ENCODE measurements at regions not wholly inside any gene's neighbourhood (a gene's known extent, or its start where the extent isn't known, plus 50 kb on each side); places are given as distances from the start of the nearest gene placed in this dataset.

GRCh38 chr5:146965761-146966659 lies 87.5 kb upstream of the PPP2R2B start:
- WGBS, result 48% methylated on average over 14 of the region's 15 CpGs

GRCh38 chr5:146967646-146968045 lies 89.1 kb upstream of the PPP2R2B start:
- H3K9ac ChIP-seq (ENCODE audit: low read depth, low read length), result no peak overlapping the region
- H3K27ac ChIP-seq (ENCODE audit: low read depth, low read length), result no peak overlapping the region
- no peaks in the 10 kb centered on the region for H3K9me3 ChIP-seq (ENCODE audit: insufficient read depth, low read depth, low read length)
- no peaks in the 10 kb centered on the region for H3K27me3 ChIP-seq (ENCODE audit: insufficient read depth, low read length)
- 86% methylated on average over 5 of the region's 5 CpGs for WGBS
- no peak overlapping the region for H3K4me3 ChIP-seq (ENCODE audit: low read length)
- H3K4me1 ChIP-seq (ENCODE audit: insufficient read depth, low read length), result no peaks in the 10 kb centered on the region
- H3K36me3 ChIP-seq (ENCODE audit: insufficient read depth, low read length), result no peaks in the 10 kb centered on the region

More at GRCh38 chr5:146965761-146966659, 87.5 kb upstream of the PPP2R2B start:
- H3K36me3 ChIP-seq (ENCODE audit: insufficient read depth, low read length), result no peaks in the 10 kb centered on the region
- H3K9me3 ChIP-seq (ENCODE audit: insufficient read depth, low read depth, low read length), result no peaks in the 10 kb centered on the region
- no peak overlapping the region for H3K27ac ChIP-seq (ENCODE audit: low read depth, low read length)
- no peaks in the 10 kb centered on the region for H3K27me3 ChIP-seq (ENCODE audit: insufficient read depth, low read length)
- no peak overlapping the region for H3K9ac ChIP-seq (ENCODE audit: low read depth, low read length)
- no peaks in the 10 kb centered on the region for H3K4me1 ChIP-seq (ENCODE audit: insufficient read depth, low read length)
- H3K4me3 ChIP-seq (ENCODE audit: low read length), result no peak overlapping the region

- WGBS, result 100% methylated on average over 1 of the region's 2 CpGs
- no peaks in the 10 kb centered on the region for H3K36me3 ChIP-seq (ENCODE audit: insufficient read depth, low read length)
- no peak overlapping the region for H3K27ac ChIP-seq (ENCODE audit: low read depth, low read length)
- H3K9me3 ChIP-seq (ENCODE audit: insufficient read depth, low read depth, low read length), result no peaks in the 10 kb centered on the region
- no peak overlapping the region for H3K9ac ChIP-seq (ENCODE audit: low read depth, low read length)
- no peaks in the 10 kb centered on the region for H3K27me3 ChIP-seq (ENCODE audit: insufficient read depth, low read length)
- H3K4me1 ChIP-seq (ENCODE audit: insufficient read depth, low read length), result no peaks in the 10 kb centered on the region
- no peak overlapping the region for H3K4me3 ChIP-seq (ENCODE audit: low read length)
These were observed 92.8 kb upstream of the PPP2R2B start for GRCh38 chr5:146971401-146971800.

- no peak overlapping the region for H3K9ac ChIP-seq (ENCODE audit: low read depth, low read length)
- H3K27ac ChIP-seq (ENCODE audit: low read depth, low read length), result no peak overlapping the region
- no peaks in the 10 kb centered on the region for H3K36me3 ChIP-seq (ENCODE audit: insufficient read depth, low read length)
- H3K9me3 ChIP-seq (ENCODE audit: insufficient read depth, low read depth, low read length), result peaks cover 14% of the 10 kb centered on the region; the same call in 1 of the 2 replicates
- no CpG with 5 or more reads among the region's 1 CpG for WGBS
- H3K4me3 ChIP-seq (ENCODE audit: low read length), result no peak overlapping the region
- H3K4me1 ChIP-seq (ENCODE audit: insufficient read depth, low read length), result no peaks in the 10 kb centered on the region
- H3K27me3 ChIP-seq (ENCODE audit: insufficient read depth, low read length), result no peaks in the 10 kb centered on the region
These were observed 107.9 kb upstream of the PPP2R2B start for GRCh38 chr5:146986469-146986868.

GRCh38 chr5:146993876-146994530 lies 115.4 kb upstream of the PPP2R2B start:
- Histone ChIP-seq H3K4me1 (ENCODE audit: insufficient read depth, low read length) (peaks cover 6% of the 10 kb centered on the region; the same call in 1 of the 2 replicates), H3K27me3 (ENCODE audit: insufficient read depth, low read length) (no peaks in the 10 kb centered on the region), H3K9me3 (ENCODE audit: insufficient read depth, low read depth, low read length) (0 out of 2 replicates have a peak, but pooled peaks cover 3% of the 10 kb centered on the region), H3K4me3 (ENCODE audit: low read length) (no peak overlapping the region), H3K9ac (ENCODE audit: low read depth, low read length) (no peak overlapping the region), H3K27ac (ENCODE audit: low read depth, low read length) (no peak overlapping the region), H3K36me3 (ENCODE audit: insufficient read depth, low read length) (no peaks in the 10 kb centered on the region)
- 90% methylated on average over 4 of the region's 4 CpGs for WGBS

GRCh38 chr5:146995878-146996277 lies 117.3 kb upstream of the PPP2R2B start:
- no peaks in the 10 kb centered on the region for H3K27me3 ChIP-seq (ENCODE audit: insufficient read depth, low read length)
- WGBS, result 94% methylated on average over 1 of the region's 1 CpG
- H3K4me1 ChIP-seq (ENCODE audit: insufficient read depth, low read length), result peaks cover 6% of the 10 kb centered on the region; the same call in 1 of the 2 replicates
- 0 out of 2 replicates have a peak, but pooled peaks cover 3% of the 10 kb centered on the region for H3K9me3 ChIP-seq (ENCODE audit: insufficient read depth, low read depth, low read length)
- no peak overlapping the region for H3K9ac ChIP-seq (ENCODE audit: low read depth, low read length)
- no peaks in the 10 kb centered on the region for H3K36me3 ChIP-seq (ENCODE audit: insufficient read depth, low read length)
- no peak overlapping the region for H3K27ac ChIP-seq (ENCODE audit: low read depth, low read length)
- no peak overlapping the region for H3K4me3 ChIP-seq (ENCODE audit: low read length)

- H3K4me3 ChIP-seq (ENCODE audit: low read length), result no peak overlapping the region
- no peak overlapping the region for H3K27ac ChIP-seq (ENCODE audit: low read depth, low read length)
- H3K9me3 ChIP-seq (ENCODE audit: insufficient read depth, low read depth, low read length), result no peaks in the 10 kb centered on the region
- peaks cover 6% of the 10 kb centered on the region; the same call in 1 of the 2 replicates for H3K4me1 ChIP-seq (ENCODE audit: insufficient read depth, low read length)
- no peak overlapping the region for H3K9ac ChIP-seq (ENCODE audit: low read depth, low read length)
- no peaks in the 10 kb centered on the region for H3K36me3 ChIP-seq (ENCODE audit: insufficient read depth, low read length)
- H3K27me3 ChIP-seq (ENCODE audit: insufficient read depth, low read length), result no peaks in the 10 kb centered on the region
- 88% methylated on average over 3 of the region's 3 CpGs for WGBS
These were observed 136.8 kb upstream of the PPP2R2B start for GRCh38 chr5:147015405-147015804.

GRCh38 chr5:147017191-147017590 lies 138.6 kb upstream of the PPP2R2B start:
- Histone ChIP-seq H3K4me3 (ENCODE audit: low read length) (no peak overlapping the region), H3K9ac (ENCODE audit: low read depth, low read length) (no peak overlapping the region), H3K27me3 (ENCODE audit: insufficient read depth, low read length) (no peaks in the 10 kb centered on the region), H3K27ac (ENCODE audit: low read depth, low read length) (no peak overlapping the region), H3K4me1 (ENCODE audit: insufficient read depth, low read length) (peaks cover 6% of the 10 kb centered on the region; the same call in 1 of the 2 replicates), H3K36me3 (ENCODE audit: insufficient read depth, low read length) (no peaks in the 10 kb centered on the region), H3K9me3 (ENCODE audit: insufficient read depth, low read depth, low read length) (no peaks in the 10 kb centered on the region)
- 75% methylated on average over 3 of the region's 3 CpGs for WGBS

- Histone ChIP-seq H3K27me3 (ENCODE audit: insufficient read depth, low read length) (no peaks in the 10 kb centered on the region), H3K27ac (ENCODE audit: low read depth, low read length) (no peak overlapping the region), H3K36me3 (ENCODE audit: insufficient read depth, low read length) (no peaks in the 10 kb centered on the region), H3K4me1 (ENCODE audit: insufficient read depth, low read length) (peaks cover 6% of the 10 kb centered on the region; the same call in 1 of the 2 replicates), H3K9ac (ENCODE audit: low read depth, low read length) (no peak overlapping the region), H3K4me3 (ENCODE audit: low read length) (no peak overlapping the region), H3K9me3 (ENCODE audit: insufficient read depth, low read depth, low read length) (no peaks in the 10 kb centered on the region)
These were observed 139.1 kb upstream of the PPP2R2B start for GRCh38 chr5:147017621-147018020.

GRCh38 chr5:147018812-147019211 lies 140.3 kb upstream of the PPP2R2B start:
- Histone ChIP-seq H3K4me1 (ENCODE audit: insufficient read depth, low read length) (peaks cover 6% of the 10 kb centered on the region; the same call in 1 of the 2 replicates), H3K36me3 (ENCODE audit: insufficient read depth, low read length) (no peaks in the 10 kb centered on the region), H3K27ac (ENCODE audit: low read depth, low read length) (no peak overlapping the region), H3K27me3 (ENCODE audit: insufficient read depth, low read length) (no peaks in the 10 kb centered on the region), H3K4me3 (ENCODE audit: low read length) (no peak overlapping the region), H3K9me3 (ENCODE audit: insufficient read depth, low read depth, low read length) (no peaks in the 10 kb centered on the region), H3K9ac (ENCODE audit: low read depth, low read length) (no peak overlapping the region)
- WGBS, result 100% methylated on average over 1 of the region's 1 CpG

GRCh38 chr5:147036691-147037245 lies 158.2 kb upstream of the PPP2R2B start:
- H3K36me3 ChIP-seq (ENCODE audit: insufficient read depth, low read length), result no peaks in the 10 kb centered on the region
- no peak overlapping the region for H3K4me3 ChIP-seq (ENCODE audit: low read length)
- H3K27me3 ChIP-seq (ENCODE audit: insufficient read depth, low read length), result no peaks in the 10 kb centered on the region
- 99% methylated on average over 4 of the region's 4 CpGs for WGBS
- H3K9ac ChIP-seq (ENCODE audit: low read depth, low read length), result no peak overlapping the region
- H3K4me1 ChIP-seq (ENCODE audit: insufficient read depth, low read length), result 0 out of 2 replicates have a peak, but pooled peaks cover 3% of the 10 kb centered on the region
- H3K9me3 ChIP-seq (ENCODE audit: insufficient read depth, low read depth, low read length), result no peaks in the 10 kb centered on the region
- H3K27ac ChIP-seq (ENCODE audit: low read depth, low read length), result no peak overlapping the region
